ENCODE measurements at regions not wholly inside any gene's neighbourhood (a gene's known extent, or its start where the extent isn't known, plus 50 kb on each side); places are given as distances from the start of the nearest gene placed in this dataset.

DNA sequence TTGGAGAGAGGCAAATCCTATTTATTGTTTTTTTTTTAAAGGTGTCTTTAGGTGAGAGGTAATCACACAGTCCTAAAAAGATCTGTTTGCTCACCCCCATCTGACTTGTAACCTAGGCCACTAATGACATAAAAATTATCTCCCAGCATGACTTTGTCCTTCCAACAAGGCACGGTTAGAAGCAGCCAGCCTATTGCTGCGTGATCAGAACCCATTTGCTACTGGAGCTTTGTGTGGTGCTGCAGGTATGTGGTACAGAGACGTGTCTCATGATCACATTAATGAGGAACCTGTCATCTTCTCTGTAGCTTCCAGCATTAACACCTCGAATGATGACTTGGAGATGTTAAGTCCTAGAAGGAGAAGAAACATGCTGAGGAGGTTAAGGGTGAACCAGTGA, 555.8 kb upstream of the TLE4 start:
- no peak overlapping the region for H2AFZ ChIP-seq (ENCODE audit: low read depth, low read length)
- H3K36me3 ChIP-seq (ENCODE audit: control insufficient read depth in 2 of 2, extremely low read depth in 1 of 2, insufficient read depth in 2 of 2, low read length in 2 of 2): no peaks in the 10 kb centered on the region
- ChIA-PET POLR2A (no interaction called here), CTCF (interaction anchor here (1.2 kb wide), 1 partner anchor 149 kb away, joined by 3 read pairs; no protein-coding TSS in a partner anchor)
- no peaks in the 10 kb centered on the region for H3K79me2 ChIP-seq (ENCODE audit: control insufficient read depth, insufficient read depth, low read length)
- H3K27me3 ChIP-seq (ENCODE audit: control insufficient read depth in 2 of 2, insufficient read depth in 2 of 2, low read length in 2 of 2): no peaks in the 10 kb centered on the region
- H3K9ac ChIP-seq (replicated peaks; ENCODE audit: extremely low read depth, insufficient read depth, low read length): no peak overlapping the region
- no peak for DNase-seq (ENCODE audit: low read depth, low spot score)
- H3K27ac ChIP-seq (ENCODE audit: insufficient read depth, low read depth, low read length): no peak overlapping the region
- no TSS peak for BruUV-seq (replicated peaks)
- no peak for TF ChIP-seq FOS (IDR thresholded peaks at IDR 0.05; ENCODE audit: borderline replicate concordance, insufficient read depth, low read length)
- TF ChIP-seq, protein P1, sequence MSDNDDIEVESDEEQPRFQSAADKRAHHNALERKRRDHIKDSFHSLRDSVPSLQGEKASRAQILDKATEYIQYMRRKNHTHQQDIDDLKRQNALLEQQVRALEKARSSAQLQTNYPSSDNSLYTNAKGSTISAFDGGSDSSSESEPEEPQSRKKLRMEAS (IDR thresholded peaks at IDR 0.05; ENCODE audit: insufficient read depth, insufficient read length): no peak
- no peak for TF ChIP-seq JUN (IDR thresholded peaks at IDR 0.05; ENCODE audit: borderline replicate concordance, insufficient read depth, insufficient read length, low read depth)
- TF ChIP-seq POLR2A (IDR thresholded peaks at IDR 0.05; ENCODE audit: low read depth, low read length): no peak
- no peak for TF ChIP-seq GATA2 (IDR thresholded peaks at IDR 0.05; ENCODE audit: insufficient read depth, insufficient read length, low read depth, low read length)
- no peak for TF ChIP-seq EZH2 (IDR thresholded peaks at IDR 0.05; ENCODE audit: borderline replicate concordance, low read depth, low read length, severe bottlenecking)
- TF ChIP-seq, protein P2, sequence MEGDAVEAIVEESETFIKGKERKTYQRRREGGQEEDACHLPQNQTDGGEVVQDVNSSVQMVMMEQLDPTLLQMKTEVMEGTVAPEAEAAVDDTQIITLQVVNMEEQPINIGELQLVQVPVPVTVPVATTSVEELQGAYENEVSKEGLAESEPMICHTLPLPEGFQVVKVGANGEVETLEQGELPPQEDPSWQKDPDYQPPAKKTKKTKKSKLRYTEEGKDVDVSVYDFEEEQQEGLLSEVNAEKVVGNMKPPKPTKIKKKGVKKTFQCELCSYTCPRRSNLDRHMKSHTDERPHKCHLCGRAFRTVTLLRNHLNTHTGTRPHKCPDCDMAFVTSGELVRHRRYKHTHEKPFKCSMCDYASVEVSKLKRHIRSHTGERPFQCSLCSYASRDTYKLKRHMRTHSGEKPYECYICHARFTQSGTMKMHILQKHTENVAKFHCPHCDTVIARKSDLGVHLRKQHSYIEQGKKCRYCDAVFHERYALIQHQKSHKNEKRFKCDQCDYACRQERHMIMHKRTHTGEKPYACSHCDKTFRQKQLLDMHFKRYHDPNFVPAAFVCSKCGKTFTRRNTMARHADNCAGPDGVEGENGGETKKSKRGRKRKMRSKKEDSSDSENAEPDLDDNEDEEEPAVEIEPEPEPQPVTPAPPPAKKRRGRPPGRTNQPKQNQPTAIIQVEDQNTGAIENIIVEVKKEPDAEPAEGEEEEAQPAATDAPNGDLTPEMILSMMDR (IDR thresholded peaks at IDR 0.05; ENCODE audit: extremely low read depth in 1 of 2, insufficient read depth in 1 of 2, low read depth in 1 of 2, low read length in 2 of 2): no peak
- TF ChIP-seq MYC (IDR thresholded peaks at IDR 0.05; ENCODE audit: low read depth, low read length): no peak
- TF ChIP-seq POLR2AphosphoS5 (IDR thresholded peaks at IDR 0.05; ENCODE audit: insufficient read depth, low read depth, low read length): no peak
- H3K9me3 ChIP-seq (replicated peaks; ENCODE audit: control insufficient read depth, insufficient read depth, low read length): no peaks in the 10 kb centered on the region
- peaks cover 45% of the 10 kb centered on the region for H3K4me1 ChIP-seq (ENCODE audit: control insufficient read depth, extremely low read depth, insufficient read depth, low read length)
- peak; percentile 42 for FAIRE-seq
- H4K20me1 ChIP-seq (replicated peaks; ENCODE audit: control insufficient read depth, extremely low read depth, insufficient read depth, low read length): no peaks in the 10 kb centered on the region
- H3K4me2 ChIP-seq (ENCODE audit: insufficient read depth, low read length): no peak overlapping the region
- intact Hi-C loops (cut with micrococcal nuclease): no loop called here
- dilution Hi-C loops (cut with MboI; ENCODE audit: extremely low pct_ligation_motif_present, low sequenced_read_pairs): no loop called here
- no peak overlapping the region for H3K4me3 ChIP-seq (replicated peaks in 1 of 3; ENCODE audit: insufficient read depth in 1 of 3, low read depth in 1 of 3, low read length in 3 of 3)
- no peaks in the 10 kb centered on the region for H3K9me1 ChIP-seq (replicated peaks; ENCODE audit: control insufficient read depth, extremely low read depth, insufficient read depth, low read length)
